PC-3 (cell line): ENCODE measurements at regions not wholly inside any gene's neighbourhood (a gene's known extent, or its start where the extent isn't known, plus 50 kb on each side); places are given as distances from the start of the nearest gene placed in this dataset.
A peak's percentile ranks its signal among the peaks of the same experiment; 100 is the strongest.

Experiments
- ATAC-seq: fragments of 200-7000 bp; cut with Tn5 transposase; 2 replicates; pipeline ENCODE4 v1.9.1; 2020; ENCODE audit warnings: mild to moderate bottlenecking, moderate library complexity
- BruUV-seq: library from RNA; stranded (reverse); fragments of 400-500 nt; replicated peaks from 2 replicates; lab custom pipeline; 2021; lab: Mats Ljungman, UMichigan
- CTCF ChIA-PET: fragments of 300-600 bp; sonication (Branson Sonifier 250); formaldehyde crosslinking; loops from one replicate; lab custom pipeline; 2022; ENCODE audit warnings: antibody characterized with exemption; lab: Charles Lee
- POLR2A ChIA-PET: fragments of 300-600 bp; sonication (Branson Sonifier 250); formaldehyde crosslinking; loops from one replicate; lab custom pipeline; 2022; ENCODE audit warnings: antibody characterized with exemption; ENCODE audit not compliant: unreplicated experiment; lab: Charles Lee
- DNase-seq: peaks from one replicate; pipeline ENCODE4 v3.0.0-alpha.2; 2015
- H2AFZ ChIP-seq: fragments of 300-600 bp; sonication (generic); 2 replicates; pipeline ENCODE4 v1.6.0; 2016; ENCODE audit warnings: antibody characterized with exemption, low read length
- H3F3A ChIP-seq: fragments of 300-600 bp; sonication (generic); one replicate; pipeline ENCODE4 v1.6.0; 2017; ENCODE audit warnings: antibody characterized with exemption, low read length, control low read depth, mild to moderate bottlenecking; ENCODE audit not compliant: unreplicated experiment
- H3K27ac ChIP-seq: fragments of 300-600 bp; sonication (generic); 2 replicates; pipeline ENCODE4 v1.5.1; 2016; ENCODE audit warnings: mild to moderate bottlenecking, low read length
- H3K27me3 ChIP-seq: fragments of 300-600 bp; sonication (generic); 2 replicates; pipeline ENCODE4 v1.6.1; 2016; ENCODE audit warnings: low read length, mixed read lengths
- H3K36me3 ChIP-seq: fragments of 300-600 bp; sonication (generic); 2 replicates; pipeline ENCODE4 v1.6.1; 2016; ENCODE audit warnings: low read depth, mixed run types, low read length, mixed read lengths
- H3K4me1 ChIP-seq: fragments of 300-600 bp; sonication (generic); 2 replicates; pipeline ENCODE4 v1.5.1; 2016; ENCODE audit warnings: low read length; ENCODE audit not compliant: insufficient read depth
- H3K4me2 ChIP-seq: fragments of 300-600 bp; sonication (generic); 2 replicates; pipeline ENCODE4 v1.6.0; 2016; ENCODE audit warnings: low read length
- H3K4me3 ChIP-seq: fragments of 300-600 bp; sonication (generic); 2 replicates; pipeline ENCODE4 v1.5.1; 2016; ENCODE audit warnings: mild to moderate bottlenecking, low read length, mixed read lengths
- H3K79me2 ChIP-seq: fragments of 300-600 bp; sonication (generic); 2 replicates; pipeline ENCODE4 v1.6.1; 2017; ENCODE audit warnings: low read length, mixed read lengths
- H3K9ac ChIP-seq: fragments of 300-600 bp; sonication (generic); 2 replicates; pipeline ENCODE4 v1.6.0; 2016; ENCODE audit warnings: mild to moderate bottlenecking, low read length
- H3K9me2 ChIP-seq: fragments of 300-600 bp; sonication (generic); replicated peaks from 2 replicates; pipeline ENCODE4 v1.6.1; 2016; ENCODE audit warnings: mixed run types, low read length, mixed read lengths
- H3K9me3 ChIP-seq: fragments of 300-600 bp; sonication (generic); 2 replicates; pipeline ENCODE4 v1.6.1; 2016; ENCODE audit warnings: low read length, mixed read lengths
- H4K20me1 ChIP-seq: fragments of 300-600 bp; sonication (generic); 2 replicates; pipeline ENCODE4 v1.6.1; 2016; ENCODE audit warnings: low read length, mixed read lengths
- CTCF ChIP-seq: fragments of 300-600 bp; sonication (generic); conservative IDR thresholded peaks from 2 replicates; pipeline ENCODE4 v1.5.1; 2017; ENCODE audit warnings: antibody characterized with exemption, low read depth, mild to moderate bottlenecking, low read length
- EZH2 ChIP-seq: fragments of 300-600 bp; sonication (generic); IDR thresholded peaks from one replicate; pipeline ENCODE4 v1.6.1; 2017; ENCODE audit warnings: antibody characterized with exemption, mild to moderate bottlenecking, low read length; ENCODE audit not compliant: unreplicated experiment
- EZH2phosphoT487 ChIP-seq: fragments of 300-600 bp; sonication (generic); IDR thresholded peaks from 2 replicates; pipeline ENCODE4 v1.6.1; 2018; ENCODE audit warnings: mild to moderate bottlenecking, antibody characterized with exemption, low read length, borderline replicate concordance
- intact Hi-C: fragments of 100-400 bp; cut with micrococcal nuclease; formaldehyde crosslinking; loops from 2 replicates; pipeline ENCODE4 v1.9.0; 2023

- no peak overlapping the region for H3K4me3 ChIP-seq
- no peak overlapping the region for H2AFZ ChIP-seq
- BruUV-seq = no TSS peak
- H3K9ac ChIP-seq = no peak overlapping the region
- H3K79me2 ChIP-seq = no peaks in the 10 kb centered on the region
- no peaks in the 10 kb centered on the region for H3K9me2 ChIP-seq
- DNase-seq (peak; percentile 23), ATAC-seq (no peak)
- no peaks in the 10 kb centered on the region for H4K20me1 ChIP-seq
- H3K9me3 ChIP-seq = no peaks in the 10 kb centered on the region
- H3F3A ChIP-seq = no peaks in the 10 kb centered on the region
- intact Hi-C loops = loop anchor here (5.0 kb wide), 1 partner anchor 219 kb away; no protein-coding TSS in a partner anchor
- H3K27me3 ChIP-seq = no peaks in the 10 kb centered on the region
- ChIA-PET POLR2A (no interaction called here), CTCF (no interaction called here)
- no peak for TF ChIP-seq EZH2
- TF ChIP-seq CTCF = no peak
- TF ChIP-seq EZH2phosphoT487 = no peak
- H3K27ac ChIP-seq = no peak overlapping the region
- H3K36me3 ChIP-seq = no peaks in the 10 kb centered on the region
- no peak overlapping the region for H3K4me2 ChIP-seq
- H3K4me1 ChIP-seq = no peaks in the 10 kb centered on the region
Measured at GRCh38 chr5:36396640-36397039, 94.9 kb upstream of the RANBP3L start.

GRCh38 chr5:36397901-36398536 is 96.3 kb upstream of the RANBP3L start:
- Histone ChIP-seq H2AFZ (no peak overlapping the region), H3K36me3 (no peaks in the 10 kb centered on the region), H3K9me2 (no peaks in the 10 kb centered on the region), H3K9ac (no peak overlapping the region), H3K27ac (no peak overlapping the region), H3K4me3 (no peak overlapping the region), H3K4me2 (no peak overlapping the region), H3K9me3 (no peaks in the 10 kb centered on the region), H3K79me2 (no peaks in the 10 kb centered on the region), H3F3A (no peaks in the 10 kb centered on the region), H4K20me1 (no peaks in the 10 kb centered on the region), H3K4me1 (no peaks in the 10 kb centered on the region), H3K27me3 (no peaks in the 10 kb centered on the region)
- intact Hi-C loops = loop anchor here (1.0 to 5.0 kb wide), 2 partner anchors 133 to 221 kb away; no protein-coding TSS in a partner anchor
- TF ChIP-seq EZH2 = no peak
- peak; percentile 67 for TF ChIP-seq CTCF
- ATAC-seq (peak; percentile 24; the same call in 1 of the 2 replicates), DNase-seq (peak; percentile 49)
- ChIA-PET POLR2A (no interaction called here), CTCF (no interaction called here)
- BruUV-seq = no TSS peak

- POLR2A ChIA-PET = no interaction called here
- intact Hi-C loops = no loop called here
Measured at GRCh38 chr5:36402512-36402906, 100.8 kb upstream of the RANBP3L start.

More at GRCh38 chr5:36402512-36402906, 100.8 kb upstream of the RANBP3L start:
- Histone ChIP-seq H3K4me1 (no peaks in the 10 kb centered on the region), H3K4me2 (no peak overlapping the region), H3K27ac (no peak overlapping the region), H3K9me2 (no peaks in the 10 kb centered on the region), H3F3A (no peaks in the 10 kb centered on the region), H3K9ac (no peak overlapping the region), H2AFZ (no peak overlapping the region), H3K9me3 (no peaks in the 10 kb centered on the region), H3K27me3 (no peaks in the 10 kb centered on the region), H3K79me2 (no peaks in the 10 kb centered on the region), H4K20me1 (no peaks in the 10 kb centered on the region), H3K4me3 (no peak overlapping the region), H3K36me3 (no peaks in the 10 kb centered on the region)
- no peak for TF ChIP-seq CTCF
- TF ChIP-seq EZH2 = no peak
- TF ChIP-seq EZH2phosphoT487 = no peak
- DNase-seq (no peak), ATAC-seq (no peak)
- no TSS peak for BruUV-seq
- CTCF ChIA-PET = interaction anchor here (0.6 kb wide), 1 partner anchor 125 kb away, joined by 4 read pairs; no protein-coding TSS in a partner anchor
